SK-N-SH (cell line): ENCODE measurements at regions not wholly inside any gene's neighbourhood (a gene's known extent, or its start where the extent isn't known, plus 50 kb on each side); places are given as distances from the start of the nearest gene placed in this dataset.

Experiments used
- CTCF ChIP-seq: fragments of 200-600 bp; sonication (generic); IDR thresholded peaks from 2 replicates; pipeline ENCODE4 v1.6.1; 2017; ENCODE audit warnings: antibody characterized with exemption, mild to moderate bottlenecking, moderate library complexity
- MXI1 ChIP-seq: IDR thresholded peaks from 2 replicates; pipeline ENCODE4 v1.6.1; 2012; ENCODE audit warnings: mild to moderate bottlenecking, low read depth, low read length, improper control_type of control experiment
- TF ChIP-seq, protein P1 (sequence below): IDR thresholded peaks from 2 replicates; pipeline ENCODE4 v1.4.0; 2012; ENCODE audit warnings: low read depth, borderline replicate concordance
- TF ChIP-seq, protein P2 (sequence below): IDR thresholded peaks from 2 replicates; pipeline ENCODE4; 2012

DNA sequence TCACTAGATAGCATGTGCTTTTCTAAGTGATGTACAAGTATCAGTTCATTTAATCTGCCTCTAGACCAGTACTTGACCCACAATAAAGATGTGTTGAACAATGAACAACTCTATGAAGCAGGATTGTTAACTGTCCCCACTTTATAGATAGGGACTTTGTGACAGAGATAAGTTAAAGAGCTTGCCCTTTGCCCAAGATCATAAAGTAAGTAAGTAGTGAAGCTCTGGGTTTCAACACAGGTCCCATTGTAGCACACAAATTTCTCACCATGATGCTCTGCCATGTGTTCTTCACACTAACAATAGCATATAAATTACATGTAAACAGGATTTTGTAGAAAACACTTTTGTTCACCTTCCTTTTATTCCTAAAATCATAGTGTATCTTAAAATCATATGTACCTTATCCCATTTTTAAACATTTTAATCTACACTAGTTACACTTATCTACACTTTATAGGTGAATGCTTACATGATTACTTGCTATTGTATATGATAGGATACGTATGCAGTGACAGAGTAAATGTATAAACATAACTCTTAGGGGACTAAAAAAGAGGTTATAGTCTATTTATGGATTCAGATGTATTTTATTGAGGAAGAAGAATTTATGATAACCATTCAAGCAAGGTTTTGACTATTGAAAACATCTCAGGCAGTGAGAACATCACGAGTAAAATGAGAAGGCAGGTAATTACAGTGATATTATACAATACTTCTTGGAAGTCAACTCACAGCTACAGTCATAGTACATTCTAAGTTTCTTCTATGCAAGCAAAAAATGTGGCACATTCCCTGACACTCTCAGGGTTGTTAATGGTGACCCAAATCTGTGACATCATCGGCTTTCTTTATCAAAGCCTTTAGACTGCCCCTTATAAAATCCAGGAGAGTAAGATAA, 2275.1 kb downstream of the PCDH7 start:
- TF ChIP-seq CTCF = no peak
- TF ChIP-seq, protein P1, sequence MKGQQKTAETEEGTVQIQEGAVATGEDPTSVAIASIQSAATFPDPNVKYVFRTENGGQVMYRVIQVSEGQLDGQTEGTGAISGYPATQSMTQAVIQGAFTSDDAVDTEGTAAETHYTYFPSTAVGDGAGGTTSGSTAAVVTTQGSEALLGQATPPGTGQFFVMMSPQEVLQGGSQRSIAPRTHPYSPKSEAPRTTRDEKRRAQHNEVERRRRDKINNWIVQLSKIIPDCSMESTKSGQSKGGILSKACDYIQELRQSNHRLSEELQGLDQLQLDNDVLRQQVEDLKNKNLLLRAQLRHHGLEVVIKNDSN = no peak
- no peak for TF ChIP-seq MXI1
- TF ChIP-seq, protein P2, sequence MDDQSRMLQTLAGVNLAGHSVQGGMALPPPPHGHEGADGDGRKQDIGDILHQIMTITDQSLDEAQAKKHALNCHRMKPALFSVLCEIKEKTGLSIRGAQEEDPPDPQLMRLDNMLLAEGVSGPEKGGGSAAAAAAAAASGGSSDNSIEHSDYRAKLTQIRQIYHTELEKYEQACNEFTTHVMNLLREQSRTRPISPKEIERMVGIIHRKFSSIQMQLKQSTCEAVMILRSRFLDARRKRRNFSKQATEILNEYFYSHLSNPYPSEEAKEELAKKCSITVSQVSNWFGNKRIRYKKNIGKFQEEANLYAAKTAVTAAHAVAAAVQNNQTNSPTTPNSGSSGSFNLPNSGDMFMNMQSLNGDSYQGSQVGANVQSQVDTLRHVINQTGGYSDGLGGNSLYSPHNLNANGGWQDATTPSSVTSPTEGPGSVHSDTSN = no peak
